ENCODE measurements at regions not wholly inside any gene's neighbourhood (a gene's known extent, or its start where the extent isn't known, plus 50 kb on each side); places are given as distances from the start of the nearest gene placed in this dataset.

- TF ChIP-seq FOS (IDR thresholded peaks at IDR 0.05; ENCODE audit: borderline replicate concordance, insufficient read depth, low read length), result no peak
- TF ChIP-seq POLR2AphosphoS5 (IDR thresholded peaks at IDR 0.05; ENCODE audit: insufficient read depth, low read depth, low read length), result no peak
- TF ChIP-seq CTCF (IDR thresholded peaks at IDR 0.05; ENCODE audit: extremely low read depth in 1 of 2, insufficient read depth in 1 of 2, low read depth in 1 of 2, low read length in 2 of 2), result no peak
- no peak for TF ChIP-seq EZH2 (IDR thresholded peaks at IDR 0.05; ENCODE audit: borderline replicate concordance, low read depth, low read length, severe bottlenecking)
Observed at GRCh38 chr2:158042245-158042644, 59.4 kb upstream of the UPP2 start.

All from endothelial cell of umbilical vein (primary cell).